ENCODE measurements at regions not wholly inside any gene's neighbourhood (a gene's known extent, or its start where the extent isn't known, plus 50 kb on each side); places are given as distances from the start of the nearest gene placed in this dataset.

DNA sequence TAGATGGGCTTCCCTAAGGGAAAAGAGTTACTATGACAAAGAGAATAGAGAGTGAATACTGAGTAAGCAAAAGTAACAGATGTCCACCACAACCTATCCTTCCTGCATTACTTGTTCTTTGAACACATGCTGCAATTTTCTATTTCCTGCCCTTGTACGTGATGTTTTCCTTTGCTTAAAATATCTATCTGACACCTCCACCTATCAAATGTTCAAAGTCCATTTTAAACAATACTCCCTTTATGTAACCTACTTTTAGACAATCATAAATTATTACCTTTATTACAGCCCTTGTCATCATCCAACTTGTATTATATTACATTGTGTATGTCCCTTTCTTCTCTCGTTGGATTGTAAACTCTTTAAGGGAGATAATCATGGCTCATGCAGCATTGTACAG, 147.2 kb upstream of the DYRK2 start:
- TF ChIP-seq, protein P1, sequence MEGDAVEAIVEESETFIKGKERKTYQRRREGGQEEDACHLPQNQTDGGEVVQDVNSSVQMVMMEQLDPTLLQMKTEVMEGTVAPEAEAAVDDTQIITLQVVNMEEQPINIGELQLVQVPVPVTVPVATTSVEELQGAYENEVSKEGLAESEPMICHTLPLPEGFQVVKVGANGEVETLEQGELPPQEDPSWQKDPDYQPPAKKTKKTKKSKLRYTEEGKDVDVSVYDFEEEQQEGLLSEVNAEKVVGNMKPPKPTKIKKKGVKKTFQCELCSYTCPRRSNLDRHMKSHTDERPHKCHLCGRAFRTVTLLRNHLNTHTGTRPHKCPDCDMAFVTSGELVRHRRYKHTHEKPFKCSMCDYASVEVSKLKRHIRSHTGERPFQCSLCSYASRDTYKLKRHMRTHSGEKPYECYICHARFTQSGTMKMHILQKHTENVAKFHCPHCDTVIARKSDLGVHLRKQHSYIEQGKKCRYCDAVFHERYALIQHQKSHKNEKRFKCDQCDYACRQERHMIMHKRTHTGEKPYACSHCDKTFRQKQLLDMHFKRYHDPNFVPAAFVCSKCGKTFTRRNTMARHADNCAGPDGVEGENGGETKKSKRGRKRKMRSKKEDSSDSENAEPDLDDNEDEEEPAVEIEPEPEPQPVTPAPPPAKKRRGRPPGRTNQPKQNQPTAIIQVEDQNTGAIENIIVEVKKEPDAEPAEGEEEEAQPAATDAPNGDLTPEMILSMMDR (conservative IDR thresholded peaks at IDR 0.05; ENCODE audit: low read depth, low read length) = no peak
- DNase-seq (ENCODE audit: low read depth) = no peak
- H3K4me3 ChIP-seq (ENCODE audit: low read depth, low read length) = no peak overlapping the region

DNA sequence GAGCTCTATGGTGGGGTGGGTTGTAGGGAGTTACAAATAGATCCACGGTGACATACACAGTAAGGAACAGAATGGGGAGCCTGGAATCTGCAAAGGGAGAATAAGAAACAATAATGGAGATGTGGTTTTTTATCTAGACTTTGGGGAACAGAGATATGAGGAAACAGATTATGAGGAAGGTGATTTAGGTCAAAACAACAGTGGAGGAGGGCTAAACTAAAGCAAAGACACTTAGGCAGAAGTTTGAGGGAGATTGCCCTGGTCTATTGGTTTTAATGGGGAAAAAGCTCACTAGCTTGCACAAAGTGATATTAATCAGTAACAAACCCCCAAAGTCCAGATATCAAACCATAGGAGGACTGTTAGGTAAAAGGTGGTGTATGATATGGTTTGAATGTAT, 144.5 kb upstream of the DYRK2 start:
- no peak overlapping the region for H3K4me3 ChIP-seq (ENCODE audit: low read depth, low read length)
- TF ChIP-seq, protein P1 (conservative IDR thresholded peaks at IDR 0.05; ENCODE audit: low read depth, low read length) = no peak
- DNase-seq (ENCODE audit: low read depth) = no peak

DNA sequence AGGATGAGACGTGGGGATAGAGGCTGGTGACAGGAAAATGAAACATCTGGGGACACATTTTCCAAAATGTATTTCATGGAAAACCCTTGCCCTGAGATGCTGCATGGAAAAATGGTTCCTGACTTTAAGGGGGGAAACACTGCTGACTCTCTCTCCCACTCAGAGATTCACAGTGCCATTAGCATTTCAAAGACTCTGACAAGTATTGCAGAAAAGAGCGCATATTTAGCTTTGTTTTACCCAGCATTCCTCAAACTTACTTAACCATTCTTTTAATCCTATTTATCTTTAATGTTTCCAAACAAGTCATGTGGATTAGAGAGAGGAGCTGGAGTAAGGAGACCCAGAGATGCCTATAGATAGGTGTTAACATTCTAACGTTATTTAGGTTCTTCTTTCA, 141.8 kb upstream of the DYRK2 start:
- TF ChIP-seq, protein P1 (conservative IDR thresholded peaks at IDR 0.05; ENCODE audit: low read depth, low read length) = no peak
- DNase-seq (ENCODE audit: low read depth) = no peak
- no peak overlapping the region for H3K4me3 ChIP-seq (ENCODE audit: low read depth, low read length)

DNA sequence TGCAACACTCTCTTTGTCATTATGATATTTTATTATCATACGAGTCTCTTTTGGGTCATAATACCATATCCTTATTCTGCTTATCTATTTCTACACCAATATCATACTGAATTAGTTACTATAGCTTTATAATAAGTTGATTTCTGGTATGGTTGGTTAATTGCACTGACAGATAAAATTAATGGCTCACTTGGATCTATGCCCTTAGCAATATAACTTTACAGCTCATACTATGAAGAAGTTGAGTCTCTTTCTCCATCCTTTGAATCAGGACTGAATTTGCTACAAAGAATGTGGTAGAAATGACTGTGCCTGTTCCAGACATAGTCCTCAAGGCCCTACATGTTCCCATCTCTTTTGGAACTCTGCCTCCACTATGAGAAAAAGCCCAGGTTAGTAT, 139.7 kb upstream of the DYRK2 start:
- no peak for DNase-seq (ENCODE audit: low read depth)
- no peak overlapping the region for H3K4me3 ChIP-seq (ENCODE audit: low read depth, low read length)
- TF ChIP-seq, protein P1 (conservative IDR thresholded peaks at IDR 0.05; ENCODE audit: low read depth, low read length) = no peak

DNA sequence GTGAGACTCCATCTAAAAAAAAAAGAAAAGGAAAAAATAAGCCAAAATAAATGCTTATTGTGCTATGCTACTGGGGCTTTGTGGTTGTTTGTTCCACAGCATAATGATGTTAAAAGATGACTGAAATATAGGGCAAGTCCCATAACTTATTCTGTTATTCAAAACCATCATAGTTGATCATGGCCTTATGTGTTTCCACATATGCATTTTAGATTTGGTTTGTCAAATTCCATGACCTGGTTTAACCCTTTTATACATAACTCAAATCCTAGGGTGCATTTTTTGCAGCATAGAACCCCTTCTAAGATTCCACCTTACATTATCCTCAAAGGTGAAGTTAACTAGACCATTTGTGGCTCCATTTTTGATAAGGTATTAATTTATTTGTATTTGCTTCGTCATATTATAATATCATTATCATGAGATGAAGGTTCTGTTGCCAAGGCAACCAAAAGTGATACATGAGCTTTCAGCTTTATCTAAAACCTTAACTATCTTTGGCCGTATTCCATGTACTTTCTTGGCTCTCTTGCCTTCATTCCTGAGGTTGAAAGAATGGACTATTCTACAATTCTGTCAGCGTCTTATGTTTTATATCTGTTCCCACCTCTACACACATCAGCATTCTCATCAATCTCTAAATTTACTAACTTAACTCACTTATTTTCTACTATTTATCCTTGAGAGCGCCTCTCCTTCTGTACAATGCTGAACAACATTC, 138.7 kb upstream of the DYRK2 start:
- TF ChIP-seq, protein P1 (conservative IDR thresholded peaks at IDR 0.05; ENCODE audit: low read depth, low read length) = no peak
- DNase-seq (ENCODE audit: low read depth) = no peak
- H3K4me3 ChIP-seq (ENCODE audit: low read depth, low read length) = no peak overlapping the region

DNA sequence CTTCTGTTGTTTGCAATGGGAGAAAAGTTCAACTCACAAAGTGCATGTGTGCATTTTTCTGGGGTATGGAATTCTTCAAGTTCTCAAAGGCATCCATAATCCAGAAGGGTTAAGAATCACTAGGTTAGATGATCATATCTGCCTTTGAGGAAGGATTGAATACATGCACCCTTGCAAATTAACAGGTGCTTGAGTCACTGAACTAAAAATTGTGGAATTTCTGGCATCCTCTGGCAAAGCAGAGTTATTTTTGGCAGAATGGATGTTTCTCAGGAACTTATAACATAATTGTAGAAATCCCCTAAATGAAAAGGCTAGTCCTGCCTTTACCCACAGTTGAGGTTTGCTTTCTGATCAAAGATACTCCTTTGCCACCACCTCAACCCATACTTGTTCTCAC, 136.5 kb upstream of the DYRK2 start:
- TF ChIP-seq, protein P1 (conservative IDR thresholded peaks at IDR 0.05; ENCODE audit: low read depth, low read length) = no peak
- no peak for DNase-seq (ENCODE audit: low read depth)
- no peak overlapping the region for H3K4me3 ChIP-seq (ENCODE audit: low read depth, low read length)

DNA sequence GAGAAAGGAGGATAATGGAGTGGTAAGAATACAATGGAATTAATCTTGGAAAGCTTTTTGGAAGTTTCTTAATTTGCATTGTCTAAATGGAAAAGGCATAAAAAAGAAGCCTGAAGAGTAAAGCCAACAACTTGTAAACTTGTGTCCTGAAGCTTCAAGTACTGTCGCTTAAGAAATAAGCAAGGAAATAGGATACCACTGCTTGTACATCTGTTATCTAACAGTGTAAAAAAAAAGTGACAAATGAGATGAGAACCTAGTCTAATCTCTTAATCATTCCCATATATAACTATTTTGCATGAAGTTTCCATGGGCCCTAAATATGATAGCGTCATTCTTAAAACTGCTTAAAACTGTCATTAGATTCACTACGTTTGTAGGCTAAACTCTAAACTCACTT, 134.0 kb upstream of the DYRK2 start:
- TF ChIP-seq, protein P1 (conservative IDR thresholded peaks at IDR 0.05; ENCODE audit: low read depth, low read length) = no peak
- DNase-seq (ENCODE audit: low read depth) = no peak
- H3K4me3 ChIP-seq (ENCODE audit: low read depth, low read length) = no peak overlapping the region
